PC-9 (cell line): ENCODE measurements at regions not wholly inside any gene's neighbourhood (a gene's known extent, or its start where the extent isn't known, plus 50 kb on each side); places are given as distances from the start of the nearest gene placed in this dataset.

ENCODE experiments used
- BruUV-seq: library from RNA; stranded (reverse); fragments of 400-500 nt; replicated peaks from 2 replicates; lab custom pipeline; 2021; lab: Mats Ljungman, UMichigan
- CTCF ChIA-PET: fragments of 300-600 bp; sonication (Branson Sonifier 250); formaldehyde crosslinking; loops from one replicate; lab custom pipeline; 2022; ENCODE audit warnings: antibody characterized with exemption; lab: Charles Lee
- POLR2A ChIA-PET: fragments of 300-600 bp; sonication (Branson Sonifier 250); formaldehyde crosslinking; loops from one replicate; lab custom pipeline; 2022; ENCODE audit warnings: antibody characterized with exemption; ENCODE audit not compliant: unreplicated experiment; lab: Charles Lee
- DNase-seq, 2 experiments: peaks; one replicate each; pipeline versions ENCODE4 v3.0.0 to v3.0.0-alpha.2; 2015 to 2022; ENCODE audit warnings: mixed read lengths in 1 of 2
- H2AFZ ChIP-seq: fragments of 200-600 bp; sonication (generic); 2 replicates; pipeline ENCODE4 v1.8.1; 2017; ENCODE audit warnings: antibody characterized with exemption
- H3F3A ChIP-seq: fragments of 200-600 bp; sonication (generic); 2 replicates; pipeline ENCODE4 v1.8.1; 2017; ENCODE audit warnings: antibody characterized with exemption, mild to moderate bottlenecking, low read depth; ENCODE audit not compliant: insufficient read depth
- H3K27ac ChIP-seq: fragments of 200-600 bp; sonication (generic); 2 replicates; pipeline ENCODE4 v1.6.1; 2016; ENCODE audit warnings: mixed run types
- H3K27me3 ChIP-seq: fragments of 200-600 bp; sonication (generic); 2 replicates; pipeline ENCODE4 v1.6.1; 2016; ENCODE audit warnings: low read depth, mixed run types; ENCODE audit not compliant: insufficient read depth
- H3K36me3 ChIP-seq: fragments of 200-600 bp; sonication (generic); 2 replicates; pipeline ENCODE4 v1.6.1; 2016; ENCODE audit warnings: low read depth, mixed run types
- H3K4me1 ChIP-seq: fragments of 200-600 bp; sonication (generic); replicated peaks from 2 replicates; pipeline ENCODE4 v1.6.1; 2016; ENCODE audit warnings: mixed run types; ENCODE audit not compliant: insufficient read depth
- H3K4me2 ChIP-seq: fragments of 200-600 bp; sonication (generic); 2 replicates; pipeline ENCODE4 v1.6.1; 2017; ENCODE audit warnings: mixed run types
- H3K4me3 ChIP-seq: fragments of 200-600 bp; sonication (generic); 2 replicates; pipeline ENCODE4 v1.6.1; 2016; ENCODE audit warnings: mixed run types
- H3K79me2 ChIP-seq: fragments of 200-600 bp; sonication (generic); 2 replicates; pipeline ENCODE4 v1.6.1; 2017; ENCODE audit warnings: low read depth, mixed run types
- H3K9me2 ChIP-seq: fragments of 200-600 bp; sonication (generic); 2 replicates; pipeline ENCODE4 v1.8.1; 2017; ENCODE audit warnings: mild to moderate bottlenecking; ENCODE audit not compliant: insufficient read depth
- H3K9me3 ChIP-seq: fragments of 200-600 bp; sonication (generic); 2 replicates; pipeline ENCODE4 v1.8.1; 2016; ENCODE audit warnings: low read depth; ENCODE audit not compliant: insufficient read depth
- H4K20me1 ChIP-seq: fragments of 200-600 bp; sonication (generic); 2 replicates; pipeline ENCODE4 v1.8.1; 2017; ENCODE audit not compliant: insufficient read depth
- EZH2 ChIP-seq: fragments of 200-600 bp; sonication (generic); IDR thresholded peaks from 2 replicates; pipeline ENCODE4 v1.8.0; 2017; ENCODE audit warnings: antibody characterized with exemption, low read depth
- intact Hi-C: fragments of 100-400 bp; cut with micrococcal nuclease; formaldehyde crosslinking; loops from one replicate; pipeline ENCODE4 v1.10.0; 2022; ENCODE audit not compliant: unreplicated experiment
- TF ChIP-seq, protein P1 (sequence below): fragments of 200-600 bp; sonication (generic); conservative IDR thresholded peaks from 2 replicates; pipeline ENCODE4 v1.6.1; 2017; ENCODE audit warnings: mixed run types, antibody characterized with exemption, mild to moderate bottlenecking, moderate library complexity

DNA sequence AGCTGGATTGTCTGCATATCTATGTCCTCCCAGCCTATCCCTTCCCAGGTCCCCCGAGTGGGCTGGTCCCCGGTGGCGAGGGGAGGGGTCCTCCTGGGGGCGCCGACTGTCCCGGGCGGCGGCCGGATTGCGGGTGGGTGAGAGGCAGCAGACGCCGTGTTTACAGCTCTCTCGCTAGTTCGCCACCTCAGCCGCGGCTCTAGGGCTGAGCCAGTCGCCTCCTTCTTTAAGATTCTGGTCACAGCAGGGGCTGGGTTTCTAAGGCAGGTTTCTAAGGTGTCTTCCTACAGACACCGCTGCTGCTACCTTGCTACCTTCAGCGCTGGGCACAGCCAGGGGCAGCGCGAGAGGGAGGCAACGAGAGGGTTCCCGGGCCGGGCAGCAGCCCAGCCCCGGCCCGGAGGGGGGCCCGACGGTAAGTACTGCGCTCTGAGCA, 57.2 kb downstream of the FRMPD3 start:
- DNase-seq = no peak
- no peak overlapping the region for H2AFZ ChIP-seq
- no peak overlapping the region for H3K4me2 ChIP-seq

DNA sequence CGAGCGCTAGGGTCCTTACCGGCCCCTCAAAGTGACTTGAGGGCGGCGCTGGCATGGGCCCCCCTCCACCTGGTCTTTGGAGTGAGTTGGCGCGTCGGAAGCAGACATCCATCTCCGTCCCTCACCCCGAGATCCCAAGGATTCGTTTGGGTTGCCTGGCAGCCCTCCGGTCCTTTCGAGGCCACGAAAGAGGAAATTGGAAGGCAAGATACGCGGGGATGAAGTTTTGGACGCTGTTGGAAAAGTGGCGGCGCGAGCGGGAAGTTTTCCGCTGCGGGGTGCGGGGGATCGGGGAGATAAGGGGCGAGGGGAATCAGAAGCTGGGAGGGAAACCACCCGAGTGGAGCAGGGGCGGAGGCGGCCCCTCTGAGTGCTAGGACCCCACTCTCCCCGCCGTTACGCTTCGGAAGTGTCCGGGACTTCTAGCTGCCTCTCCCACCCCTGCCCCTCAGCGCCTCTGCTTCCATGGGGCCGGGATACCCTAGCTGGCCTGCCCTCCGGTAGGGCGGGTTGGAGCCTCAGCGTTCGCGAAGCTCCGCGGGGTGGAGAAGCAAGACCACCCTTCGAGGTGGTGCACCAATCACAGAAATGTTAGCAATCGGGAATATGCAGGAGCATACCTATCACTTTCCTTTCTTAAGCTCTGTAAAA, 57.8 kb downstream of the FRMPD3 start:
- CTCF ChIA-PET = no interaction called here
- Histone ChIP-seq H2AFZ (no peak overlapping the region), H3K4me2 (no peak overlapping the region), H3F3A (peaks cover 13% of the 10 kb centered on the region; the same call in 1 of the 2 replicates), H3K9me2 (no peaks in the 10 kb centered on the region), H3K4me1 (peaks cover 16% of the 10 kb centered on the region), H3K27ac (no peak overlapping the region), H3K9me3 (no peaks in the 10 kb centered on the region), H3K4me3 (no peak overlapping the region), H3K79me2 (no peaks in the 10 kb centered on the region), H3K27me3 (no peaks in the 10 kb centered on the region), H3K36me3 (no peaks in the 10 kb centered on the region), H4K20me1 (no peaks in the 10 kb centered on the region)
- no peak for DNase-seq
- intact Hi-C loops = no loop called here
- TF ChIP-seq, protein P1, sequence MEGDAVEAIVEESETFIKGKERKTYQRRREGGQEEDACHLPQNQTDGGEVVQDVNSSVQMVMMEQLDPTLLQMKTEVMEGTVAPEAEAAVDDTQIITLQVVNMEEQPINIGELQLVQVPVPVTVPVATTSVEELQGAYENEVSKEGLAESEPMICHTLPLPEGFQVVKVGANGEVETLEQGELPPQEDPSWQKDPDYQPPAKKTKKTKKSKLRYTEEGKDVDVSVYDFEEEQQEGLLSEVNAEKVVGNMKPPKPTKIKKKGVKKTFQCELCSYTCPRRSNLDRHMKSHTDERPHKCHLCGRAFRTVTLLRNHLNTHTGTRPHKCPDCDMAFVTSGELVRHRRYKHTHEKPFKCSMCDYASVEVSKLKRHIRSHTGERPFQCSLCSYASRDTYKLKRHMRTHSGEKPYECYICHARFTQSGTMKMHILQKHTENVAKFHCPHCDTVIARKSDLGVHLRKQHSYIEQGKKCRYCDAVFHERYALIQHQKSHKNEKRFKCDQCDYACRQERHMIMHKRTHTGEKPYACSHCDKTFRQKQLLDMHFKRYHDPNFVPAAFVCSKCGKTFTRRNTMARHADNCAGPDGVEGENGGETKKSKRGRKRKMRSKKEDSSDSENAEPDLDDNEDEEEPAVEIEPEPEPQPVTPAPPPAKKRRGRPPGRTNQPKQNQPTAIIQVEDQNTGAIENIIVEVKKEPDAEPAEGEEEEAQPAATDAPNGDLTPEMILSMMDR = no peak
- TF ChIP-seq EZH2 = no peak
- BruUV-seq = no TSS peak
- POLR2A ChIA-PET = no interaction called here

More for the DNA sequence above, 57.2 kb downstream of the FRMPD3 start:
- BruUV-seq = no TSS peak
- Histone ChIP-seq H3K9me3 (no peaks in the 10 kb centered on the region), H3K4me3 (no peak overlapping the region), H3K9me2 (no peaks in the 10 kb centered on the region), H3K36me3 (no peaks in the 10 kb centered on the region), H3K27me3 (no peaks in the 10 kb centered on the region), H3K79me2 (no peaks in the 10 kb centered on the region), H3K4me1 (peaks cover 16% of the 10 kb centered on the region), H3F3A (peaks cover 13% of the 10 kb centered on the region; the same call in 1 of the 2 replicates), H3K27ac (no peak overlapping the region), H4K20me1 (no peaks in the 10 kb centered on the region)
- POLR2A ChIA-PET = no interaction called here
- CTCF ChIA-PET = no interaction called here
- intact Hi-C loops = no loop called here
- TF ChIP-seq EZH2 = no peak
- TF ChIP-seq, protein P1 = no peak

DNA sequence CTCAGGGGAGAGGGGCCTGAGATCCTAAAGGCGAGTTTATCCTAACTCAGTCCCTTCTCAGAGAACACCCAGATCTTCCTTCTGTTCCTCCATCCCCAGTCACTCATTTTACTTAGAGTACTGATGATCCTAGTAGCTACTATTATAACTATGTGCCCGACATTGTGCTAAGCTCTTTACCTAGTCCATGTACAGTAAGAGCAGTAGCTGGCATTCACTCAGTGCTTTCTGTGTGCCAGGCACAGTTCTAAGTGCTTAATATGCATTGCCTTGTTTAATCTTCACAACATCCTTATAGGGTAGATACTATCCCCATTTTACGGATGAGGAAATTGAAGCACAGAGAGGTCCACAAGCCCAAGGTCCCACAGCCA, 58.3 kb downstream of the FRMPD3 start:
- no peaks in the 10 kb centered on the region for H3K9me3 ChIP-seq
- no peaks in the 10 kb centered on the region for H3K9me2 ChIP-seq
- H3K27me3 ChIP-seq = no peaks in the 10 kb centered on the region
- no peak overlapping the region for H3K4me2 ChIP-seq
- H3K36me3 ChIP-seq = no peaks in the 10 kb centered on the region
- BruUV-seq = no TSS peak
- no peak overlapping the region for H3K27ac ChIP-seq
- intact Hi-C loops = no loop called here
- no peak overlapping the region for H3K4me3 ChIP-seq
- CTCF ChIA-PET = no interaction called here
- H3F3A ChIP-seq = peaks cover 13% of the 10 kb centered on the region; the same call in 1 of the 2 replicates
- POLR2A ChIA-PET = no interaction called here
- H2AFZ ChIP-seq = no peak overlapping the region
- no peaks in the 10 kb centered on the region for H3K79me2 ChIP-seq
- no peak for DNase-seq
- no peaks in the 10 kb centered on the region for H4K20me1 ChIP-seq
- TF ChIP-seq EZH2 = no peak
- TF ChIP-seq, protein P1 = no peak
- peaks cover 16% of the 10 kb centered on the region for H3K4me1 ChIP-seq
